Left colon (tissue), 2 donors: ENCODE measurements at regions not wholly inside any gene's neighbourhood (a gene's known extent, or its start where the extent isn't known, plus 50 kb on each side); places are given as distances from the start of the nearest gene placed in this dataset.

Experiments used
- ATAC-seq: fragments of 200-7000 bp; cut with Tn5 transposase; one replicate; pipeline ENCODE4 v1.9.1; 2020; ENCODE audit warnings: mild to moderate bottlenecking, moderate library complexity
- DNase-seq, 2 donors: peaks; one replicate each; pipeline ENCODE4 v3.0.0-alpha.2; 2020
- intact Hi-C, 2 donors: fragments of 100-400 bp; cut with DNase I in 1 of 2; cut with micrococcal nuclease in 1 of 2; formaldehyde crosslinking; loops; one replicate each; pipeline versions ENCODE4 v1.11.2 to v1.14.0; 2022; cut with DNase I, micrococcal nuclease
- donor health status: DM: no; HTN: no; CAD: no.
- donor health status: DM: yes; HTN: yes; CAD: no.

DNA sequence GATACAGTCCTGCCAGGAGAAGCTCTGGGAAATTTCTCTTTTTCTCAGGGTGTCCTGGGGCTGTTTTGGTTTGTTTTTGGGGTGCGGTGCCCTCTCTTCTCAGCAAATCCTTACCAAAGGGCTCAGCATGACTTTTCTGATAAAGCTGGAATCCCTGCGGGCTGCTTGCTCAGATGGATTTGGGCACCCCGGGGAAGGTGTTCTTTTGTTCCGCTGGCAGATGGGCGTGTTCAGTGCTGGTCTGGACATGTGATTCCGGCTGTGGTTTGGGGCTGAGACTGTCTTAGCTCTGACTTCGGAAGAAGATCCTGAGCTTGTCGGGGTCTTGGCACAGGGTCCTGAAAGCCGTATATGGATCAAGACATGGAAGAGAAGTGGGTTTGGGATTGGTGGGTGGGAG lies 134.2 kb upstream of the SPRED2 start:
- DNase-seq, result no peak
- intact Hi-C loops, result no loop called here
- ATAC-seq, result no peak

DNA sequence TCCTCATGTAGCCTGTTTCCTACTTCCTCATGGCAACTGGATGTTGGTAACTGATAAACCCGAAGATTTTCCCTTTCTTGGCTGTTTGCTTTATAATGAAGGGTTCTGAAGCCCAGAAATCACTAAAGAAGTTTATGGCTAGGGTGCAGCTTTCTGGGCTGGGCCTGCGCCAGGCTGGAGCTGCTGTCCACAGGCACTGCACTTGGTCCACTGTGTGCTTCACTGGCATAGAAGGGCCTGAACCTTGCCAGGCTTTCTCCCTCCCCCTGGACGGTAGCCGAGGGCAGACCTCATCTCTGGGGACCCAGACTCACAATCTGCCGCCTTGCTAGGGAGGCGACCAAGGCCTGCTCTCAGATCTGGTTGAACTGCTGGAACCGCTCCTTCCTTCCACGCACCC lies 133.3 kb upstream of the SPRED2 start:
- intact Hi-C loops, result no loop called here
- peak; percentile 85 for ATAC-seq
- peak in 1 of 2 donors; percentile 20 for DNase-seq

DNA sequence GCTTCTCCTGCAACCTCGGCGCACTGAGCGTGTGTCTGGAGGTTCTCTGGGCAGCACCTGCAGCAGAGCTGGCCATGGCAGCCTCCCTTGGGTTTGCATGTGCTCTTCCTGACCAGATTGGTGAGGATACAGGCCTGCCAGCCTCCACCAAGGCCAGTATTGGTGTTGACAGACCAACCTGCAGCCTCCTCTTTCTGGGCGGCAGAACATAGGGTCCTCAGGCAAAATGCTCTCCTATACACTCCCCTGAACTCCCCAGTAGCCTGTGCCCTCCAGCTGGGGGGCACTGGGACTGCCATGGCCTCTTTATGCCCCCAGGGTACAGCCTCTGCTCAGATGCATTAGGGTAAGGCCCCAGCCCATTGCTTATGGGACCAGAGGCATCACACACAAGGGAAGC lies 131.9 kb upstream of the SPRED2 start:
- DNase-seq (no peak), ATAC-seq (no peak)
- intact Hi-C loops, result no loop called here

DNA sequence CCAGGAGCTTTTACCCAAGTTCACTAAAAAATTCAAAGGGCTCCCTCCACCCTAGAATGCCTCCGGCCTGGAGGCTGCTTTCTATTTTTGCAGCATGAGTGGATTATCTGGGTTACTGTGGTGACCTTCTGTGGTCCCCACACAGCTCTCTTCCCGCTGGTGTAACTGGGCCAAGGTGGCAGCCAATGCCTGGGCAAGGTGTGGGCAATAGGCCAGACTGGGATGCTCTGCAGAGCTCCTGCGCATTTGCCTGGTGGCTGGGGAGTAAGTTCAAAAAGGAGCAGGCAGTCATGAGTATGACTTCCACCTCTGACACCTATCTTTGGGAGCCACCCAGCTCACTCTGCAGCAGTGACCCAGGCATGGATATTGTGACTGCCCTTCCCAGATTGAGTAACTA lies 130.5 kb upstream of the SPRED2 start:
- DNase-seq (no peak), ATAC-seq (no peak)
- intact Hi-C loops, result no loop called here

DNA sequence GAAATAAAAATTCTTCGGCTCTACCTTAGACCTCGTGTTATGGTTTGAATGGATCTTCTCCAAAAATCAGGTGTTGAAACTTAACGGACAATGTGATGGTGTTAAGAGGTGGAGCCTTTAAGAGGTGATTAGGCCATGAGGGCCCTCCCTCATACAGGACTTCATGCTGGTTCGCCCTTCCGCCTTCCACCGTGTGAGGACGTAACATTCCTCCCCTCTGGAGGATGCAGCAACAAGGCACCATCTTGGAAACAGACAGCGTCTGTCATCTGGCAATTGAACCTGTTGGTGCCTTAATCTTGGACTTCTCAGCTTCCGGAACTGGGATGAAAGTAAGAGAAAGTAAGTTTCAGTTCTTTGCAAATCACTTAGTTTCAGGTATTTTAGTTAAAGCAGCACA lies 126.3 kb upstream of the SPRED2 start:
- ATAC-seq, result no peak
- no peak for DNase-seq
- intact Hi-C loops, result loop anchor here in 1 of 2 donors (10.0 kb wide), 1 partner anchor 284 kb away; no protein-coding TSS in a partner anchor

DNA sequence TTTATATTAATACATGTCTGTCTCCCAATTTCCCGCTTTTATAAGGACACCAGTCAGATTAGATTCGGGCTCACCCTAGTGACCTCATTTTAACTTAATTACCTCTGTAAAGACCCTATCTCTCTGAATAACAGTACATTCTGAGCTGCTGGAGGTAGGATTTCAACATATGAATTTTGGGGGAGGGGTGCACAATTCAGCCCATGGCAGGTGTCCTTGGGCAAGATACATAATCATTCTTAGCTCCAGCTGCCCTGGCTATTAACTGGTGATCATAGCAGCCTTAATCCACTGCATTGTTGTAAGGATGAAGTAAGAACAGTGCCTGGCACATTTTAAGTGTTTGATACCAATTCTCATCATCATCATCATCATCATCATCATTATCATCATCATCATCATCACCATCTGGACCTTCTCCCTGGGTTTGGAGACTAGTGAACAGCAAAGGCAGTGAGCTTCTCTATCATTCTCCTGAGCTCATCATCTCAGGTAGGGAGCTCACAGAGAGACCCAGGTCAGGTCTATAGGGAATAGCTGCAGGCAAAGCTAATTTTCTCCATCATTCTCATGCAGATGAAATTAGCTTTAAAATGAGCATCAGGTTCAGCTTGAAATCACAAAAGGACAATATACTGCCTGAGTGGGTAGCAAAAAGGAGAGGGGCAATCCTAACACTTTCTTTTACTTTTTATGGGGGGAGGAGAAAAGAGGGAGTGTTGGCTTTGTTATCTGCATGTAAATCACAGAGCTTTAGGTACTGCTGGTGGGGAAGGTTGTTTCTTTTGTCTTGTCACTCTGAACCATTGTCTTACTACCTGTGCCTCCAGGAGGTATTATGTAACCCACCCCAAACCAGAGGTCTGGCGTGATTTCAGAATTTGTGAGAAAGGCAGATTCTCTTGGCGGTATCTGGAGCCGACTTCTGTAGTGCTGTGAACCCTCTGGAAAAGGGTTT lies 125.5 kb upstream of the SPRED2 start:
- DNase-seq (no peak), ATAC-seq (no peak)
- intact Hi-C loops, result loop anchor here in 1 of 2 donors (10.0 kb wide), 1 partner anchor 283 kb away; no protein-coding TSS in a partner anchor

DNA sequence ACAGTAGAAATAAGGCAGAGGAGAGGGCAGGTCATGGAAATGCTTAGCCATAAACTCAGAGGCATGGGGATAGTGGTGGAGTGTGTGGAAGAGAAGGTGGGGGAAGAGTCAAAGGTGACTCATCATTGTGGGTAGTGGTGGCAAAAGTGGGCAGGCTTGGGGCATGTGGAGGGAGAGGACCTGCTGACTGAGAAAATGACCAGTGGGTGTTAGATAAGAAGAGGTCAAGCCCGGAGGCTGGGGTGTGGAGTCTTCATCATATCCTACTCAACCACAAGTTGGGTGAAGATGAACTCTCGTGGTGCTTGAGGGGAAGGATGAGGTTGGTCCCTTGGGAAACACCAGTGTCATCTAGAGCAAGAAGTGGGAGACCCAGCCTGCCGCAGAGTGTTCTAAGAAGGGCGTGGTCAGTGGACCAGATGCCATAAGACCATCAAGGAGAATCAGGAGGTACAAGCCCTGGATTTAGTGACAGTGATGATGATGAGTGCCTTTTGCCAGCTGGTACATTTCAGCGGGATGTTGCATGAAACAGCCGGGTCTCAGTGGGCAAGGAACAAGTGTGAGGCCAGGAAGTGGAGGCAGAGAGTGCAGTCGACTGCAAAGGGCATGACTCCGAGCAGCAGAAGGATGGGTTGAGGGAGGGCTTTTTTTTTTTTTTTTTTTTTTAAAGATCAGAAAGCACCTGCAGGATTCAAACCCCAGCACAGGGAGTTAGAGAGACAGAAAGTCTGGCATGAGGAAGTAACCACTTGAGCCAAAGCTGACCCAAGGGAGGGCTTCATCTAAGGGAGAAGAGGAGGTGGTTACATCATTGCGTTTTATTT lies 122.6 kb upstream of the SPRED2 start:
- ATAC-seq (no peak), DNase-seq (no peak)
- intact Hi-C loops, result loop anchor here (5.0 to 10.0 kb wide), 2 partner anchors 280 to 288 kb away; no protein-coding TSS in a partner anchor

DNA sequence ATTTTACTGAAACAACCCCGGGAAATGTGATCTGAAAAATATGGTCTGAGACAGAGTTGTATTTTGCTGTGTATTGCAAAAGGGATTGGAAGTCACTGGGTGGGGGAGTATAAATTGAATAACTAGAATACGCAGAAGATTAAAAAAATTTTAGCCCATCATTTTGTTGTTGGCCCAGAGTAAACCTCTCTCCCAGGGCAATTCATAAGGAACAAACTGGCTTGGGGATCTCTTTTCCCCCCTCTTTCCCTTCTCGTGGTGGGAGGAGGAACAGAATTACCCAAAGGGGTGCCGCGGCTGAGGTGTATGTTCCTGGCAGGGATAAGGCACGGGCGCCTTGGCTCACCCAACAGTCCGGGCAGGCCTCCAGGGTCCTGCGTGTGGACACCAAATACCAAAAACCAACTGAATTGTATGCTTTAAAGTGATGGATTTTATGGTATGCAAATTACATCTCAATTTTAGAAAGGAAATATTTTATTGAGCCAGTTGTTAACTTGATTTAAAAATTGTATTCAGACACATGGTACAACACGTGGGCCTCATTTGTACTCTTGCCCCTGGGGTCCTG lies 121.2 kb upstream of the SPRED2 start:
- DNase-seq, result no peak
- ATAC-seq, result no peak
- intact Hi-C loops, result loop anchor here (5.0 to 10.0 kb wide), 2 partner anchors 279 to 286 kb away; no protein-coding TSS in a partner anchor

DNA sequence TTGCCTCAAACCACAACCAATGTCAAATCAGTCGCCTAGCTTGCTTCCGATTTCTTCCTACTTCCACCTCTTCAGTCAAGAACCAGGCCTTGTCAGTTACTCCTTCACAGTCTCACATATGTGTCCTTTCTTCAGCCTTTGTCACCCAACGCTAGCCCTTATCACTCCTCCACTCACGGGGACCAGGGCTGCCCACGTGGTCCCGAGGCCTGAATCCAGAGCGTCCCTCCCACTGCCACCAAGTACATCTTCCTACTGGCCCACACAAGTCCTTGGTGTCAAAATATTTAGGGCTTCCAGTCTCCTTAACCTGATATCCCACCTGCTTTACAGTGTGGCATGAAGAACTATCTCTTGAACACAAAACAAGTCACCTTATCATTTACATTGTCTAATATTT lies 119.1 kb upstream of the SPRED2 start:
- ATAC-seq, result no peak

DNA sequence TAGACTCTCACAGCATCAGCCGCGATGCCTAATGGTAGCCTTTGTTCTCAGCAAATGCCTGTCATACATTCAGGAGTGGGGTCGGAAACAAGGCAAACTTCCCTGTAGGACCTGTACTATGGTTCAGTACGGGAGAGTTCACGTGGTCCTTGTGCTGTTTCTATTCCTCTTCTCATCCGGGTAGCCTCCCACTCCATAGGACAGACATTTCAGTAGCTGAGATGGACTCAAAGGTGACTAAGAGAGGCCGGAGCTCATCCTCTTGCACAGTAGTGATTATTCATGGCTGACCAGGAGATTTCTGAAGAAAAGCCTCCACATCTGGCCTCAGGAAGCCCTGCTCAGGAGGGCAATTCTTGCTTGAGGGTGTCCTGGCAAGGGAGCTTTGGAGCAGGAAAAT lies 117.8 kb upstream of the SPRED2 start:
- ATAC-seq, result no peak
- intact Hi-C loops, result loop anchor here (5.0 to 10.0 kb wide), 2 partner anchors 275 to 283 kb away; no protein-coding TSS in a partner anchor
- no peak for DNase-seq

More for the DNA sequence above, 119.1 kb upstream of the SPRED2 start:
- intact Hi-C loops, result loop anchor here (5.0 to 10.0 kb wide), 2 partner anchors 277 to 284 kb away; no protein-coding TSS in a partner anchor
- DNase-seq, result no peak

DNA sequence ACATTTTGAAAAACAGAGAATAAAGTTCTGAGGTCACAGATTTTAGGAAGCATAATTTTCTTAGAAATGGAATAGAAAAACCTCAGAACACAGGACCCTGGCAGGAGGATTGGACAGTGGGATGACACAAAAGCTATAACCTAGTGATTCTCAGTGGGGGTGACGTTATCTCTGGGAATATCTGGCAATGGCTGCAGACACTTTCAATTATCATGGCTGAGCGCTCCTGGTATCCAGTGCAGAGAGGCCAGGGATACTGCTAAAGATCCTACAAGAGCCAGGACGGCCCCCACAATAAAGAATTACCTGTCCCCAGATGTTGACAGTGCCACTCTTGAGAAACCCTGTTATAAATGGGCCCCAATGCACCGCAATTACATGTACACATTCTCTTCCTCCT lies 117.2 kb upstream of the SPRED2 start:
- intact Hi-C loops, result loop anchor here (5.0 to 10.0 kb wide), 2 partner anchors 275 to 282 kb away; no protein-coding TSS in a partner anchor
- no peak for ATAC-seq
- no peak for DNase-seq

DNA sequence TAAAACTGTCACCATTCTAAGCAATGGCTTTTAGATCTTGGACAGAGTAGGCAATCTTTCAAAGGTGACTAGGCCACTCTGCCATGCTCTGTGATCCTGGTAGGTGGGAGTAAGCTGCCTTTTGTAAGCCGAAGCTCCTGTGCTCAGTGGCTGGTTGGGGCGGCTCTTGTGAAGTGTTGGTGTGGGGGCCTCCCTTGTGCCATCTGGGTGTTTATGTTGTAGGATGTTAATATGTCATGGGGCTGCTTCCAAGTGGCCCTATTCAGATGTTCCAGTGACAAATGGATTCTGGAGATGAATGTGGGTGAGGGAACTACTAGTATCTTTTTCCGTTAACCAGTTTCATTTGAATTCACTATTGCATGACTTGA lies 116.8 kb upstream of the SPRED2 start:
- ATAC-seq, result no peak
- no peak for DNase-seq
- intact Hi-C loops, result no loop called here

DNA sequence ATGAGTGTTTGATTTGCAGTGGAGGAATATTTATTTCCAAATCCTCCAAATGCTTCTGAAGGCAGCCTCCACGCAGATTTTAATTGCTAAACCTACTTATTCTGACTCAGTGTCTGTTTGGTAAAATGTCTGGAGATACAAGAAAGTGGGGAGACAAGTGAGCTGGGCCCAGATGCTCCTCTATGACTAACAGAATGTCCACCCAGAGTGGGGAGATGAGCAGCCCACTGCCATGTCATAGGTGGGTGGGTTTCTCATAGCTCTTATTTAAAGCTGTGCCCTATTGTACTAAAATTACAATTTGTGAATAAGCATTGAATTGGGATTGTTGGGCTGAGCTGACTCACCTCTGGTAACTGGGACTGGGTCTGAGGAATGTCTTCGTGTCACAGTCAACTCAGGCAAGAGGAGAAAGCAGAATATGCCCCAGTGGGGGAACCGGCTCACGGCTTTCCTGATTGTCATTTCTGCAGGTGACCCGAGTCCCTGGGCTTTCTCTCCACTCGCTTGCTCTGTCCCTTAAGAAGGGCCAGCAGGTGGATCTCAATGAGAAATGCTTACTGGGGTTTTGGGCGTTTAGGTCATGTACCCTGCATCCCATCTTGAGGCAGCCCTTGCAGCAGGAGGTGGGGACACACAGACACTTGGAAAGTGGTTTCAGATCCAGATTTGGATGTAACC lies 116.3 kb upstream of the SPRED2 start:
- intact Hi-C loops, result no loop called here
- no peak for DNase-seq
- ATAC-seq, result no peak

DNA sequence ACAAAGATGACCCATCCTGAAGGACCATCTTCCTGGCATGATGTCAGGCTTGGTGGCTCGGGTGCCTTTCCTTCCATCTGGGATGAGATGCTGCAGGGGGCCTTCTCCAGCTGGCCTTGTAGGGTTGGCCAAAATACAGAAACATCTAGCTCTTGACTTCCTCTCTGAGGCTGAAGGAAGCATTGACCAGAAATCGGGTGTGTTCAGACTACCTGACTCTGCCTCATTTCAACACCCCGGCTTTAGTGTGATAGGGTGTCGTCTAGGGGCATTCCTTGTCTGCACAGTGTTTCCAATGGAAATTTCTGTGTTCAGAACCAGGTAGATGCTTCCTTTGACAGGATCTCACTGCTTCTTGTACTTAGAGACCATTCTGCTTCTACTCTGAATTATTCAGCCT lies 115.7 kb upstream of the SPRED2 start:
- intact Hi-C loops, result no loop called here
- no peak for ATAC-seq
- DNase-seq, result no peak

DNA sequence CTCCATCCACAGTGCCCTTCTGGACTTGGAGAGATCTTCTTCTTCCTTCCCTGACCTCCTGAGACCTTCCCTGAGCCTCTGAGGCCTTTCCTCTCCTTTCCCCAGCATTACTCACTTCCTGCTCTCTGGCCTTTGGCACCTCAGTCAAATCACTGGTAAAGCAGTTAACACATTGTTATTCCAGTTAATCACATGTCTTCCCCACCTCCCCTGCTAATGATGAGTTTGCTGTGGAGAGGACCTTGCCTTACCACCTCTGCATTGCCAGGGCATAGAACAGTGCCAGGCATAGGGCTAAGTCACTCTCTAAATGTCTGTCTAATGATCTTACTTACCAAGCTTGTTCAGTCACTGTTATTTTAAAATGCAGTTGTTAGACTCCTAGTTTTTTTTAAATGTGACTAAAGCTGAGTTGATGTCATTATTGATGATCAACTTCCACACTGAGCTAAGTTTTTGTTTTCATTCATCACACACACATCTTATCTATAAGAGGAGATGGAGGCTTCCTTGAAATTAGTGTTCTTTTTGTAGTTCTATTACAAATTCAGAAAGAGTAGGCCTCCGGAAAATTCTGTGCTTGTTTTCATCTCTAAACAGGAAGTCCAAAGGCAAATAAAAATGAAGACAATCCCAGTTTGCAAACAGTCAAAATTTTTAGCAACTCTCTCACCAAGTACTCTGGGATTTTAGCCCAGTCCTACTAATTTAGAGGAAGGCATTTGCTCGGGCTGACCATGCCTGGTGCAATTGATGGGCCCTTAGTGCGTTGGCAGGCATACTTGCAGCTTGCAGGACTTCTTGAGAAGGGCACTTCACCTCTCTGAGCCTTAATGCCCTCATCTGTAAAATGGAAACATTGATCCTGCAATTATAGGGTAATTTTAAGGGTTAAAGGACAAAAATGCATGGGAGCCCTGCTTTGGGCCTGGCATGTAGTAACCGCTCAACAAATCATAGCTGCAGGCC lies 113.7 kb upstream of the SPRED2 start:
- ATAC-seq, result peak; percentile 82
- no peak for DNase-seq
- intact Hi-C loops, result no loop called here

DNA sequence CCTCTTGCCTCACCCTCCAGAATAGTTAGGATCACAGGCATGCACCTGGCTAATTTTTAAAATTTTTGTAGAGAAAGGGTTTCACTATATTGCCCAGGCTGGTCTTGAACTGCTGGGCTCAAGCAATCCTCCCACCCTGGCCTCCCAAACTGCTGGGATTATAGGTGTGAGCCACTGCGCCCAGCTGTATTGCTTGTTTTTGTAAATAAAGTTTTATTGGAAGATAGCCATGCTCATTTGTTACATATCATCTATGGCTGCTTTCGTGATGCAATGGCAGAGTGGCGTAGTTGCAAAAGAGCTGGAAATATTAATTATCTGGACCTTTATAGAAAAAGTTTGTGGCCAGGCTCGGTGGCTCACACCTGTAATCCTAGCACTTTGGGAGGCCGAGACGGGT lies 109.4 kb upstream of the SPRED2 start:
- no peak for ATAC-seq
- no peak for DNase-seq
- intact Hi-C loops, result no loop called here

DNA sequence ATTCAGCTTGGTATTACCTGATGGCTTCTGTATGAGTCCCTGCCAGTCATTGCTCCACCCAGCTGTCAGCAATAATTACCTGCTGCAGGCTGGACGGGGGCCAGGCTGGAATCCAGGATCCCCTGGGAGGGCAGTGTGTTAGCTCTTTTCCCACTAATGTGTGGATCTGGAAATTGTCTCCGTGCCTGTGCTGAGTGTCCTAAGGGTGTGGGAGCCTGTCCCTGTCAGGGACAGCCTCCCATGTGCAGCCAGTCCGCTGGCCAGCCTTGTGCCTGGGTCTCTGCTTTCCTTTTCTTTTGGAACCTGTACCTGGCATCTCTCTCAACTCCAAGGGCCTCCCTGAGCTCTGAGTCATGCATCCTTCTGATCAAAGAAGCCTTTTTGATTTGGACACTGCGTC lies 107.2 kb upstream of the SPRED2 start:
- ATAC-seq, result peak; percentile 56
- intact Hi-C loops, result no loop called here
- peak in 1 of 2 donors; percentile 33 for DNase-seq
